ENCODE measurements at regions not wholly inside any gene's neighbourhood (a gene's known extent, or its start where the extent isn't known, plus 50 kb on each side); places are given as distances from the start of the nearest gene placed in this dataset.

GRCh38 chr5:174229514-174230370 is 184.2 kb downstream of the NSG2 start:
- Histone ChIP-seq H3K4me3 (no peak overlapping the region), H3K27me3 (replicated peaks in 1 of 7) (peaks cover 0 to 17% (median 0%) of the 10 kb centered on the region in 7 donors), H3K9me3 (no peaks in the 10 kb centered on the region), H3K27ac (no peak overlapping the region), H3K36me3 (no peaks in the 10 kb centered on the region), H3K4me1 (no peaks in the 10 kb centered on the region)
- intact Hi-C loops (cut with DNase I; ENCODE audit: low total_unique reads): no loop called here
- no peak for DNase-seq
- 46 to 62% (median 58%) methylated on average over 3 of the region's 3 CpGs for WGBS, 5 donors
- TF ChIP-seq POLR2A (IDR thresholded peaks at IDR 0.05): no peak
- no peak for TF ChIP-seq CTCF (IDR thresholded peaks at IDR 0.05 in 8 of 11, conservative IDR thresholded peaks at IDR 0.05 in 3 of 11)
- no peak for TF ChIP-seq POLR2AphosphoS5 (IDR thresholded peaks at IDR 0.05)

GRCh38 chr5:174231956-174232487 is 186.5 kb downstream of the NSG2 start:
- intact Hi-C loops (cut with DNase I; ENCODE audit: low total_unique reads): no loop called here
- no peaks in the 10 kb centered on the region for H3K36me3 ChIP-seq
- H3K27me3 ChIP-seq (replicated peaks in 1 of 7): peaks cover 0 to 9% (median 0%) of the 10 kb centered on the region in 7 donors
- DNase-seq: no peak
- 7 to 35% (median 15%) methylated on average over 7 of the region's 7 CpGs for WGBS, 5 donors
- no peak overlapping the region for H3K4me3 ChIP-seq
- no peak for TF ChIP-seq POLR2A (IDR thresholded peaks at IDR 0.05)
- no peak for TF ChIP-seq CTCF (IDR thresholded peaks at IDR 0.05 in 8 of 11, conservative IDR thresholded peaks at IDR 0.05 in 3 of 11)
- no peak for TF ChIP-seq POLR2AphosphoS5 (IDR thresholded peaks at IDR 0.05)
- no peak overlapping the region for H3K27ac ChIP-seq
- no peaks in the 10 kb centered on the region for H3K4me1 ChIP-seq
- H3K9me3 ChIP-seq: no peaks in the 10 kb centered on the region

GRCh38 chr5:174234388-174234787 is 188.9 kb downstream of the NSG2 start:
- no peak for DNase-seq
- intact Hi-C loops (cut with DNase I; ENCODE audit: low total_unique reads): no loop called here
- 66 to 93% (median 79%) methylated on average over 8 of the region's 8 CpGs for WGBS, 5 donors

More at GRCh38 chr5:174234388-174234787, 188.9 kb downstream of the NSG2 start:
- no peak for TF ChIP-seq CTCF (IDR thresholded peaks at IDR 0.05 in 8 of 11, conservative IDR thresholded peaks at IDR 0.05 in 3 of 11)
- TF ChIP-seq POLR2A (IDR thresholded peaks at IDR 0.05): no peak
- no peak for TF ChIP-seq POLR2AphosphoS5 (IDR thresholded peaks at IDR 0.05)
- no peaks in the 10 kb centered on the region for H3K36me3 ChIP-seq
- H3K4me1 ChIP-seq: no peaks in the 10 kb centered on the region
- no peak overlapping the region for H3K27ac ChIP-seq
- peaks cover 0 to 6% (median 0%) of the 10 kb centered on the region in 7 donors for H3K27me3 ChIP-seq (replicated peaks in 1 of 7)
- no peak overlapping the region for H3K4me3 ChIP-seq
- H3K9me3 ChIP-seq: peaks cover 0 to 6% (median 2%) of the 10 kb centered on the region in 8 donors
